HG02610 (cell line): ENCODE measurements at regions not wholly inside any gene's neighbourhood (a gene's known extent, or its start where the extent isn't known, plus 50 kb on each side); places are given as distances from the start of the nearest gene placed in this dataset.
"Not testable (repeated sequence)": the region's sequence is repeated elsewhere in the genome, so short reads cannot be mapped to it uniquely, and the experiment has no call there.

Experiments
- ATAC-seq: cut with Tn5 transposase; IDR thresholded peaks from one replicate; pipeline ENCODE4 v1.9.1; 2021; ENCODE audit warnings: mild to moderate bottlenecking, moderate library complexity; ENCODE audit not compliant: unreplicated experiment

- no peak for ATAC-seq
These were observed 326.6 kb upstream of the ID2 start for GRCh38 chr2:8355102-8355859.

DNA sequence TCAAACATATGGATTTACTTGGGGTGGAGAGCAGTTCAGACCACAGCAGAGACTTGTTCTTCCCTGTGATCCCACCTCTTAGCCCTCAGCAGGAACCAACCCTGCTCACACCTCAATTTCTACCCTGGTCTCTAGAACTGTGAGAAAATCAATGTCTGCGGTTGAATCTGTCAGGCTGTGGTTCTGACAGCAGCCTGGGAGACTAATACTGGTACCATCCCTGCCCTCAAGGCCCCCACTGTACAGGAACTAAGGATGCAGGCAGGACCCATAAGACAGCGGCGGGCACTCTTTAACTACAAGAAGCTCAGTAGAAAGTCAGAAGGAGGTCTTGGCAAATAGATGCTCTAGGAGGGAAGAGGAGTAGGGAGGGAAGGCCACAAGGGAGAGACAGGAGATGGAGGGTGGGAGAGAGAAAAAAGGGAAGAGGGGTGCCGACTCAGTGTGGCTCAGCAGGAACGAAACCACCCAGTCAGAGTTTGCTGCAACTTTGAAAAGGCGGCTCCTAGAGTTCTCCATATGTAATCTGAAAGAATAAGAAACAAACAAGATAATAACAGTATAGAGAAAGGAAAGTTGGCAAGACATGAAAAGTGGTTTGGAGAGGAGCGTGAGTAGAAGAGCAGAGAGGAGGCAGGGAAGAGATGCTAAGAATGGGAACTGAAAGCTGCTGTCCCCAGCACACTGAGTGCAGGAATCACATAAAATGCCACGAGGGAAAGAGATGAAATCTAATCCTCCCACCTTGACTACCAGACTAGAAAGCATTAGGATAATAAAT is 323.9 kb upstream of the ID2 start:
- no peak for ATAC-seq

- ATAC-seq = no peak
These were observed 319.9 kb upstream of the ID2 start for GRCh38 chr2:8361930-8362329.

DNA sequence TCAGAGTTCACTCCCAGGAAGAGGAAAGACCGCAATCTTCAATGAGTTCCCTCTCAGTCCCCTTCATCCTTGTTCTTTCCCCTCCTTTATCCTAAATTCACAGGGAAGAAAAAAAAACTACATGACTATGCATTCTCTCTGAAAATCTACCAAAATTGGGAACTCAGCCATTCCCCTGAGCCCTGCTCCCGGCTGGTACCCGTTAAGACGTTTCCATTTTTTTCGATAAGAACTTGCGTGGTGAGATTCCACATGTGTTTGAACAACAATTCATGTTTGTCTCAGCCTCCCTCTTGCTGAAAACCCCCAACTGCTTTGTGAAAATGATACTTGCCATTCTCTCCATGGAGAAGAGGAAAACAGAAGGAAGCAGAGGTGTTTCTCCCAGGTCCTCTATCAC is 318.7 kb upstream of the ID2 start:
- no peak for ATAC-seq

DNA sequence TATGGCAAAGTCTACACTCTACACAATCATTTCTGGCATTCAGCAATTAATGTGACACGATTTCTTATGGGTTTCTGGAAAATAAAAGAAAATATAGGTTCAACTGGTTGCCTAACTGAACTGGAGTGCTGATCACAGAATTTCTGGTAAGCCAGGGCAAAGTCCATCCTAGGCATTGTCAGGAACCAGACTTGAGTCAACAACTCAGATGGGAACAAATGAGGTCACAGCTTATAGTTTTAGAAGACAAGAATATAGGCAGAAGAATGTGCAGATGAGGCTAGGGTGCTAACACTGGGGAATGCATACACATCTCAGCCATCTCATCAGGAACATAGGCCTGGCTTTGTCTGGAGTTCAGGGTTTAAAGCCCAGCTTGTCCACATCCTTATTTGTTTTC is 317.2 kb upstream of the ID2 start:
- ATAC-seq = no peak

DNA sequence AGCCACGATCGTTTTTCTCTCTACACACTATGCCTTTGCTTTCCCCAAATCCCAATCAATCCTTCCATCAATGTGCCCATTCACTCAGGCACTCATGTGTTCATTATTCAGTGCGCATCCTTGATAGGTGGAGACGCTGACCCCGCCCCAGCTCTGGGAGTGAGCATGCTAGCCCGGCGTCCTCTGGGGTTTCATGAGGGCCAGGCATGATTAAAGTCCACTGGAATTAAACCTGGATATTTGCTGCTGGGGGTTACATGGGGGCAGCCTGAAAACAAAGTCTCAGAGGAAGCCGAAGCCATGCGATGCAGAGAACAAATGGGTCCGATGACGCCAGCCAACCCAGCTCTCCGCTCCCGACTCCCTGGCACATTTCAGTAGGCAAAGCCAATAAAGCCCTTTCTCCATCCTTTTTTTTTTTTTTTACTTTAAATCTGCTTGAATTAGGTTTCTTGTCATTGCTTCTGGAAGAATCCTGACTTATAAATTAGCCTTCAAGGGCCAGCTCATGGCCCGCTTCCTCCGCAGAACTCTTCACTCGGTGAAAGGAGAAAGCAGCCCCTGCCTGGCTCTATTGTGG is 316.4 kb upstream of the ID2 start:
- no peak for ATAC-seq

GRCh38 chr2:8367833-8368232 is 314.0 kb upstream of the ID2 start:
- ATAC-seq = no peak

- ATAC-seq = peak; percentile 87
These were observed 313.4 kb upstream of the ID2 start for GRCh38 chr2:8368463-8368862.

DNA sequence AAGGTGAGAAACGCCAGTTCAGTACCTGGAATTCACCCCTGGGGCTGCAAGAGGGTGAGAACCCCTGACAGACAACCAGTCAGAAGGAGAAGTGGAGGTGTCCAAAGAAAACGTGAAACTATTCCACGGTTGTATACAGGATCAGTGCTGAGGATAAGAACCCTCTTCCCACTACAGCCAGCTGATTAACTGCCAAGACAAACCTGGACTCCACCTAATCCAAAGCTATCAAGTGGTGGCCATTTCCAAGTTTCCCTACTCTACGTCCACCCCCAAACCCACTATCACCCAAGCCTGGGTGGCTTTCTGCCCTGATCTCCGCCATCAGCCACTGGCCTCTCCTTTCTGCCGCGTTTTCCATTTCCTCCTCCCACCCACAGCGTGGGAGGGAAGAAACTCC is 312.3 kb upstream of the ID2 start:
- ATAC-seq = no peak

GRCh38 chr2:8370258-8370802 is 311.5 kb upstream of the ID2 start:
- no peak for ATAC-seq

- no peak for ATAC-seq
These were observed 310.2 kb upstream of the ID2 start for GRCh38 chr2:8371653-8372052.

- no peak for ATAC-seq
These were observed 307.1 kb upstream of the ID2 start for GRCh38 chr2:8374782-8375181.

- ATAC-seq = no peak
These were observed 305.0 kb upstream of the ID2 start for GRCh38 chr2:8376603-8377410.

DNA sequence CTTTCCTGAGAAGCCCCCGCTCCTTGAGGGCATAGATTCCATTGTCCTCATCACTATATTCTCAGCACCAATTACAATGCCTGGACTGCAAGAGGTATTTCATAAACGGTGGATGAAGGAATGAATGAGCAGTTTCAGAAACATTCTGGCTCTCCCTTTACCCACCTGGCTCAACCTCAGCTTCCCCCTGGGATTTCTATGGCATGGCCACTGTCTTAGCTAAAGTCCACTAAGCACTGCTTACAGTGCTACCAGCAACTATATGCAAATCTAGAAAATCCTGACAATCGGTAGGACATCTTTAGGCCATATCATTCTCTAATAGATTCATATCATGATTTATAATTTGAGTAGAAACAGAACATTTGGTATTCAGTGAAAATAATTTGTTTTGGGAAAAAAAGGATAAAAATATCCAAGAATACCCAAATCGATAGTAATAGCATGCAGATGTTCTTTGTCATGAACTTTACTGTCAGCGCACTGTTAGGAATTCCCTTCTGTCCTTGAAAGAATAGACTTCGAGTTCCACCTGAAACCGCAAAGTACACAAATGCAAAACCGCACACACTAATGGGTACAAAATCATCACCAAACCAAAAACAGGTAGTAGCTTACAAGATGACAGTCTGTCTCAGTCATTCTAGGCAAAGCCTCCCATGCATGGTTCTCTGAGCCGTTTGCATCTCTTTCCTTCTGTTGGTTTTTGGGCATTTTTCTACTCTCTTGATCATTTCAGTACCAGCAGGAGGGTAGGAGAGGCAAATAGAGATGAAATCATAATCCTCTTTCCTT is 303.6 kb upstream of the ID2 start:
- ATAC-seq = peak; percentile 68

GRCh38 chr2:8379128-8379527 is 302.7 kb upstream of the ID2 start:
- no peak for ATAC-seq

- ATAC-seq = no peak
These were observed 302.3 kb upstream of the ID2 start for GRCh38 chr2:8379549-8379948.

GRCh38 chr2:8380026-8380425 is 301.8 kb upstream of the ID2 start:
- peak; percentile 24 for ATAC-seq

- ATAC-seq = peak; percentile 78
These were observed 301.3 kb upstream of the ID2 start for GRCh38 chr2:8380566-8380965.

GRCh38 chr2:8382485-8382884 is 299.4 kb upstream of the ID2 start:
- ATAC-seq = no peak

DNA sequence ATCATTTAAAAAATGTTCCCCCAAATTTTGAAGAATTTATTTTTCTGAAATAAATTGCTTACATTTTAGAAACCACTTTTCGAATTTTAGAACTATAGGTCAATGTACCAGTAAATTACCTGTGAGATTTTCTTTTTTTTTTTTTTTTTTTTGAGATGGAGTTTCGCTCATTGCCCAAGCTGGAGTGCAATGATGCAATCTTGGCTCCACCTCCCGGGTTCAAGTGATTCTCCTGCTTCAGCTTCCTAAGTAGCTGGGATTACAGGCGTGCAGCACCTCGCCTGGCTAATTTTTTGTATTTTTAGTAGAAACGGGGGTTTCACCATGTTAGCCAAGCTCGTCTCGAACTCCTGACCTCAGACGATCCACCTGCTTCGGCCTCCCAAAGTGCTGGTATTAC is 295.1 kb upstream of the ID2 start:
- not testable (repeated sequence) for ATAC-seq
